Esophagus muscularis mucosa (tissue), 4 donors: ENCODE measurements at regions not wholly inside any gene's neighbourhood (a gene's known extent, or its start where the extent isn't known, plus 50 kb on each side); places are given as distances from the start of the nearest gene placed in this dataset.

Source experiments
- CTCF ChIP-seq, 3 experiments: fragments of 200-600 bp in 2 of 3; fragments of 450-650 bp in 1 of 3; sonication (generic) in 2 of 3; IDR thresholded peaks; one replicate each; pipeline ENCODE4 v1.5.1; 2017 to 2019; ENCODE audit warnings: antibody characterized with exemption in 3 of 3, mild to moderate bottlenecking in 2 of 3, moderate library complexity in 1 of 3
- EP300 ChIP-seq: sonication (generic); formaldehyde crosslinking; IDR thresholded peaks from one replicate; pipeline ENCODE4 v1.6.1; 2017; ENCODE audit warnings: antibody characterized with exemption
- POLR2A ChIP-seq: fragments of 450-650 bp; IDR thresholded peaks from one replicate; pipeline ENCODE4 v1.6.1; 2017; ENCODE audit warnings: antibody characterized with exemption, moderate library complexity, mild to moderate bottlenecking, low read depth
- POLR2AphosphoS5 ChIP-seq, 2 donors: sonication (generic); formaldehyde crosslinking; IDR thresholded peaks; one replicate each; pipeline ENCODE4 v1.6.1; 2017; ENCODE audit warnings: antibody characterized with exemption in 2 of 2

- TF ChIP-seq CTCF (IDR thresholded peaks at IDR 0.05) (no peak), POLR2AphosphoS5 (IDR thresholded peaks at IDR 0.05) (no peak), POLR2A (no peak), EP300 (no peak)
Measured at GRCh38 chr9:90969021-90969675, 167.5 kb downstream of the SYK start.
